ENCODE measurements at regions not wholly inside any gene's neighbourhood (a gene's known extent, or its start where the extent isn't known, plus 50 kb on each side); places are given as distances from the start of the nearest gene placed in this dataset.

- no peak for FAIRE-seq
- no peak overlapping the region for H3K27ac ChIP-seq (ENCODE audit: extremely low read depth, low read depth, low read length)
- no peak overlapping the region for H3K4me2 ChIP-seq (ENCODE audit: insufficient read depth, low read length)
- H3K79me2 ChIP-seq (ENCODE audit: control insufficient read depth, insufficient read depth, low read length), result no peaks in the 10 kb centered on the region
- H3K4me3 ChIP-seq, result no peak overlapping the region
- no peak overlapping the region for H3K9ac ChIP-seq (ENCODE audit: insufficient read depth in 1 of 2, low read depth in 2 of 2, low read length in 2 of 2)
- no peak for DNase-seq (ENCODE audit: extremely low read depth in 1 of 4, low spot score in 3 of 4)
- TF ChIP-seq ZNF695 (CRISPR knock-in tag; IDR thresholded peaks at IDR 0.05) (no peak), CTBP1 (IDR thresholded peaks at IDR 0.05; ENCODE audit: borderline replicate concordance) (no peak), RFX5 (IDR thresholded peaks at IDR 0.05; ENCODE audit: low read depth, low read length) (no peak), HIVEP1 (CRISPR knock-in tag; IDR thresholded peaks at IDR 0.05) (no peak), HDAC2 (IDR thresholded peaks at IDR 0.05) (no peak)
- no peaks in the 10 kb centered on the region for H3K27me3 ChIP-seq (ENCODE audit: control insufficient read depth in 2 of 2, insufficient read depth in 2 of 2, low read length in 2 of 2)
- CTCF ChIA-PET (ENCODE audit: low intra/inter-chr PET ratio), result no interaction called here
- H3K36me3 ChIP-seq (ENCODE audit: control insufficient read depth, insufficient read depth, low read length), result no peaks in the 10 kb centered on the region
- no peaks in the 10 kb centered on the region for H4K20me1 ChIP-seq (replicated peaks; ENCODE audit: control insufficient read depth, insufficient read depth, low read length)
- POLR2A ChIA-PET, result no interaction called here
- H3K4me1 ChIP-seq (replicated peaks in 1 of 2; ENCODE audit: control insufficient read depth in 2 of 2, insufficient read depth in 2 of 2, low read length in 2 of 2), result no peaks in the 10 kb centered on the region
- no TSS peak for BruUV-seq (replicated peaks)
- no peak for ATAC-seq
- no peak overlapping the region for H2AFZ ChIP-seq (ENCODE audit: low read depth, low read length)
- WGBS (ENCODE audit: insufficient coverage, low coverage, missing lambda C conversion rate), result no CpG with 5 or more reads among the region's 3 CpGs
- intact Hi-C loops (cut with micrococcal nuclease) (no loop called here), in situ Hi-C loops (cut with MboI) (no loop called here)
- no peaks in the 10 kb centered on the region for H3K9me3 ChIP-seq (replicated peaks; ENCODE audit: control insufficient read depth, insufficient read depth, low read depth, low read length)
- no peaks in the 10 kb centered on the region for H3K9me1 ChIP-seq (ENCODE audit: control insufficient read depth, insufficient read depth, low read length)
Measured at GRCh38 chr9:31587146-31587545, 797.3 kb upstream of the ACO1 start.

DNA sequence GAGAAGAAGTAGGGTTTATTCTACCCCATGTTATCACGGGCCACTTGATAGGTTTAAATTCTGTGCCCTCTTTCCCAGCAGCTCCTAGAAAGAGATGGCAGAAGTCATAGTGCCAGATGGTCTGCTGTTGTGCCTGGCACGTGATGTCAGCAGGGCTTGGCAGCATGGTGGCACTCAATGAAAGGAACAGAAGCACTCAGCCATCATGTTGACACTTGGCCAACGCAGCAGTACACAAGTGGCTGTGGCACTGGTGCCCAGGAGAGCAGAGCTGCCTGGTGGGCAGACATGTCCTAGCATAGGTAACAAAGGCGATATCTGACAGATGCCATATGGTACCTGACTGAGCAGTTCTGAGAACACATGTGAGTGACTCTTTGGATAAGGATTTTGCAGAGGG lies 796.4 kb upstream of the ACO1 start:
- no TSS peak for BruUV-seq (replicated peaks)
- no peaks in the 10 kb centered on the region for H3K36me3 ChIP-seq (ENCODE audit: control insufficient read depth, insufficient read depth, low read length)
- H3K27me3 ChIP-seq (ENCODE audit: control insufficient read depth in 2 of 2, insufficient read depth in 2 of 2, low read length in 2 of 2), result no peaks in the 10 kb centered on the region
- POLR2A ChIA-PET, result no interaction called here
- H3K9me1 ChIP-seq (ENCODE audit: control insufficient read depth, insufficient read depth, low read length), result no peaks in the 10 kb centered on the region
- H4K20me1 ChIP-seq (replicated peaks; ENCODE audit: control insufficient read depth, insufficient read depth, low read length), result no peaks in the 10 kb centered on the region
- ATAC-seq, result no peak
- H3K79me2 ChIP-seq (ENCODE audit: control insufficient read depth, insufficient read depth, low read length), result no peaks in the 10 kb centered on the region
- H3K4me2 ChIP-seq (ENCODE audit: insufficient read depth, low read length), result no peak overlapping the region
- no peak for DNase-seq (ENCODE audit: extremely low read depth in 1 of 4, low spot score in 3 of 4)
- H3K27ac ChIP-seq (ENCODE audit: extremely low read depth, low read depth, low read length), result no peak overlapping the region
- no peak for FAIRE-seq
- H3K9ac ChIP-seq (ENCODE audit: insufficient read depth in 1 of 2, low read depth in 2 of 2, low read length in 2 of 2), result no peak overlapping the region
- H2AFZ ChIP-seq (ENCODE audit: low read depth, low read length), result no peak overlapping the region
- CTCF ChIA-PET (ENCODE audit: low intra/inter-chr PET ratio), result no interaction called here
- no peaks in the 10 kb centered on the region for H3K9me3 ChIP-seq (replicated peaks; ENCODE audit: control insufficient read depth, insufficient read depth, low read depth, low read length)
- H3K4me1 ChIP-seq (replicated peaks in 1 of 2; ENCODE audit: control insufficient read depth in 2 of 2, insufficient read depth in 2 of 2, low read length in 2 of 2), result no peaks in the 10 kb centered on the region
- intact Hi-C loops (cut with micrococcal nuclease), result no loop called here
- no peak overlapping the region for H3K4me3 ChIP-seq
- in situ Hi-C loops (cut with MboI), result no loop called here
- WGBS (ENCODE audit: insufficient coverage, low coverage, missing lambda C conversion rate), result no CpG with 5 or more reads among the region's 4 CpGs
- TF ChIP-seq ZBTB43 (CRISPR knock-in tag; IDR thresholded peaks at IDR 0.05), result no peak
- TF ChIP-seq CREM (IDR thresholded peaks at IDR 0.05; ENCODE audit: low read depth), result no peak
- no peak for TF ChIP-seq AFF1 (IDR thresholded peaks at IDR 0.05; ENCODE audit: low read depth in 1 of 2, partially characterized antibody in 2 of 2)
- TF ChIP-seq, protein P1, sequence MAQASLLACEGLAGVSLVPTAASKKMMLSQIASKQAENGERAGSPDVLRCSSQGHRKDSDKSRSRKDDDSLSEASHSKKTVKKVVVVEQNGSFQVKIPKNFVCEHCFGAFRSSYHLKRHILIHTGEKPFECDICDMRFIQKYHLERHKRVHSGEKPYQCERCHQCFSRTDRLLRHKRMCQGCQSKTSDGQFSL (CRISPR knock-in tag; IDR thresholded peaks at IDR 0.05), result no peak
- TF ChIP-seq, protein P1 (tag; IDR thresholded peaks at IDR 0.05), result no peak
- no peak for TF ChIP-seq POLR3A (IDR thresholded peaks at IDR 0.05; ENCODE audit: borderline replicate concordance, extremely low read depth, insufficient read depth, insufficient read length)

All from K562 (cell line).